Uterus (tissue), 3 donors: ENCODE measurements at regions not wholly inside any gene's neighbourhood (a gene's known extent, or its start where the extent isn't known, plus 50 kb on each side); places are given as distances from the start of the nearest gene placed in this dataset.

ENCODE experiments used
- DNase-seq, 2 donors: peaks; one replicate each; pipeline ENCODE4 v3.0.0-alpha.2; 2019 to 2020
- H3K27ac ChIP-seq, 2 donors: fragments of 200-600 bp; sonication (generic); 1 replicate in 1 of 2; 2 replicates in 1 of 2; pipeline ENCODE4 v1.5.1; 2016 to 2018
- H3K27me3 ChIP-seq, 2 donors: fragments of 200-600 bp; sonication (generic); one replicate each; pipeline ENCODE4 v1.5.1; 2018 to 2019; ENCODE audit warnings: control low read depth in 1 of 2
- H3K36me3 ChIP-seq, 2 donors: fragments of 200-600 bp; sonication (generic); one replicate each; pipeline ENCODE4 v1.5.1; 2019; ENCODE audit warnings: control low read depth in 1 of 2
- H3K4me1 ChIP-seq, 2 donors: fragments of 200-600 bp; sonication (generic); one replicate each; pipeline ENCODE4 v1.5.1; 2018 to 2019; ENCODE audit warnings: control low read depth in 1 of 2
- H3K4me3 ChIP-seq, 2 donors: fragments of 200-600 bp; sonication (generic); 1 replicate in 1 of 2; 2 replicates in 1 of 2; pipeline ENCODE4 v1.5.1; 2018 to 2019; ENCODE audit warnings: mild to moderate bottlenecking in 1 of 2
- H3K9me3 ChIP-seq, 2 donors: fragments of 200-600 bp; sonication (generic); one replicate each; pipeline ENCODE4 v1.5.1; 2019; ENCODE audit warnings: control low read depth in 1 of 2
- POLR2A ChIP-seq, 2 donors: fragments of 450-650 bp; IDR thresholded peaks; one replicate each; pipeline ENCODE4 v1.6.1; 2016; ENCODE audit warnings: antibody characterized with exemption in 2 of 2, mild to moderate bottlenecking in 1 of 2, moderate library complexity in 1 of 2
- intact Hi-C: fragments of 100-400 bp; cut with DNase I; formaldehyde crosslinking; loops from one replicate; pipeline ENCODE4 v1.15.1; 2023; ENCODE audit warnings: low total_unique reads
- TF ChIP-seq, protein P1 (sequence below), 4 experiments: fragments of 200-600 bp in 2 of 4; fragments of 450-650 bp in 2 of 4; sonication (generic) in 2 of 4; IDR thresholded peaks; one replicate each; pipeline ENCODE4 v1.5.1; 2016 to 2019; ENCODE audit warnings: antibody characterized with exemption in 4 of 4, mild to moderate bottlenecking in 2 of 4, moderate library complexity in 1 of 4
- donor health status: DM: yes; HTN: yes; CAD: no.

DNA sequence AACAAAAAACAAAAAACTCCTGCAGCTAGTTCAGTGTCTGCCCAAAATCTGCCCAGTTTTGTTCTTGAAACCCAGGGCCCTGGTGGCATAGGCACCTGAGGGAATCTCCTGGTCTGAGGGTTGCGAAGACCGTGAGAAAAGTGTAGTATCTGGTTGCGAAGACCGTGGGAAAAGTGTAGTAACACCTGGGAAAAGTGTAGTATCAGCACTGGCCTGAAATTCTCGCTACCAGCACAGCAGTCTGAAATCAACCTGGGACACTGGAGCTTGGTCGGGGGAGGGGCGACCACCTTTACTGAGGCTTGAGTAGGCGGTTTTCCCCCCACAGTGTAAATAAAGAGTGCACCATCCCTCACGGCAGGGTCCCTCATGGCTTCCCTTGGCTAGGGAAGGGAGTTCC lies 82.5 kb upstream of the SP4 start:
- DNase-seq: no peak
- TF ChIP-seq, protein P1, sequence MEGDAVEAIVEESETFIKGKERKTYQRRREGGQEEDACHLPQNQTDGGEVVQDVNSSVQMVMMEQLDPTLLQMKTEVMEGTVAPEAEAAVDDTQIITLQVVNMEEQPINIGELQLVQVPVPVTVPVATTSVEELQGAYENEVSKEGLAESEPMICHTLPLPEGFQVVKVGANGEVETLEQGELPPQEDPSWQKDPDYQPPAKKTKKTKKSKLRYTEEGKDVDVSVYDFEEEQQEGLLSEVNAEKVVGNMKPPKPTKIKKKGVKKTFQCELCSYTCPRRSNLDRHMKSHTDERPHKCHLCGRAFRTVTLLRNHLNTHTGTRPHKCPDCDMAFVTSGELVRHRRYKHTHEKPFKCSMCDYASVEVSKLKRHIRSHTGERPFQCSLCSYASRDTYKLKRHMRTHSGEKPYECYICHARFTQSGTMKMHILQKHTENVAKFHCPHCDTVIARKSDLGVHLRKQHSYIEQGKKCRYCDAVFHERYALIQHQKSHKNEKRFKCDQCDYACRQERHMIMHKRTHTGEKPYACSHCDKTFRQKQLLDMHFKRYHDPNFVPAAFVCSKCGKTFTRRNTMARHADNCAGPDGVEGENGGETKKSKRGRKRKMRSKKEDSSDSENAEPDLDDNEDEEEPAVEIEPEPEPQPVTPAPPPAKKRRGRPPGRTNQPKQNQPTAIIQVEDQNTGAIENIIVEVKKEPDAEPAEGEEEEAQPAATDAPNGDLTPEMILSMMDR (IDR thresholded peaks at IDR 0.05): no peak
- no peak for TF ChIP-seq POLR2A (IDR thresholded peaks at IDR 0.05)
- H3K36me3 ChIP-seq: no peaks in the 10 kb centered on the region
- no peaks in the 10 kb centered on the region for H3K4me1 ChIP-seq
- no peak overlapping the region for H3K4me3 ChIP-seq
- intact Hi-C loops: no loop called here
- no peak overlapping the region for H3K27ac ChIP-seq
- no peaks in the 10 kb centered on the region for H3K27me3 ChIP-seq
- H3K9me3 ChIP-seq: no peaks in the 10 kb centered on the region

DNA sequence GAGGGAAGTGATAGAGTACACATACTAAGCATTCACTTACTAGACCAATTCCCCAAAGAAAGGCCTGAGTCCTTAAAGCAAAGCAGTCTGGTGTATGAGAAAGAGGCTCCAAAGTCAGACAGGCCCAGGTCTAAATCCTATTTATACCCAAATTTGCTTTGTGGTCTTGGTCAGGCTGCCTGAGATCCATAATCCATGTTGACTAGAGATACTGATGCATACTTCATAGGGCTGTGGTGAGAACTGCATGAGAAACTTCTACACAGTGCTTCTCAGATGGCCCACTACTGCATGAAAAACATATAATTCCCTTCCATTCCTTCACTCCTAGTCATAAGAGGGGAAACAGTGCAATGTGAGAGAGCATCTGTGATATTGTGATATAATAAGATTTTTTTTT lies 81.6 kb upstream of the SP4 start:
- no peak overlapping the region for H3K27ac ChIP-seq
- TF ChIP-seq, protein P1 (IDR thresholded peaks at IDR 0.05): no peak
- no peak for TF ChIP-seq POLR2A (IDR thresholded peaks at IDR 0.05)
- H3K27me3 ChIP-seq: no peaks in the 10 kb centered on the region
- DNase-seq: no peak
- no peaks in the 10 kb centered on the region for H3K4me1 ChIP-seq
- H3K4me3 ChIP-seq: no peak overlapping the region
- H3K36me3 ChIP-seq: no peaks in the 10 kb centered on the region
- intact Hi-C loops: no loop called here
- no peaks in the 10 kb centered on the region for H3K9me3 ChIP-seq

DNA sequence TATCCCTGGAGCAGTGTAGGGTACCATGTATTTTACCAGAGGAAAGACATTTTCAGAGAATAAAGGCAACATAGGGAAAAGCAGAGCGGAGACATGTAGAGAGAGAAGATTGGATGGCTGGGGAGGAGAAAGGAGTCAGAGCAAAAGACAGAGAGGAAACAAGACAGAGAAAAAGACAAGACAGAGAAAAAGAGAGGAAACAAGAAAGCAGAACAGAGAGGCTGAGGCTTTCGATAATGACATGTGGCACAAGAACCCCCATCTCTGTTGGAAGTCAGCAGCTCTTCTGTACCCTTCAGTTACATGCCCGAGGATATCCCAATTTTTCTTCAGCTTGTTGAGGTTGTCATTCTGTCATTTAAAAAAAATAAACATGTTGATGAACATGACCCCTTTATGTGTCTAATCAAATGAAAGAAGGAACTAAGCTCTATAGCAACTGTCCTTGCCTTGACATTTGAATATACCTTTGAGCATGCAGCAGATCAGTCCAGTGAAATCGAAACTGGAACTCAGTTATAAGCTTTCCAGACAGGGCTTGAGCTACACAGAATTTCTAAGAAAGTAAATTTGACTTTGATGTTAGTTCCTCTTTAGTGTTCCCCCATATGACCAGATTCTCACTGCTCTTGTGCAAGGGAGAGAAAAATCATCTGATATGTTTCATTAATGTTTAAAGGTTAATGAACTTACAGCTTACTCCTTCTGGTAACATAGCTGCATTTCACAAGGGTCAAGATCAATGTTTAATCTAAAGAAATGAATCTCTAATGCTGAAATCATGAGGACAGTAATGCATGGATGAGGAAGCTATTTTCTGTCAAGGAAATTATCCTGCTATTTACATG lies 75.1 kb upstream of the SP4 start:
- no peaks in the 10 kb centered on the region for H3K4me1 ChIP-seq
- H3K4me3 ChIP-seq: no peak overlapping the region
- DNase-seq: no peak
- no peak for TF ChIP-seq POLR2A (IDR thresholded peaks at IDR 0.05)
- TF ChIP-seq, protein P1 (IDR thresholded peaks at IDR 0.05): no peak
- H3K36me3 ChIP-seq: no peaks in the 10 kb centered on the region
- H3K27me3 ChIP-seq: no peaks in the 10 kb centered on the region
- no peaks in the 10 kb centered on the region for H3K9me3 ChIP-seq
- intact Hi-C loops: no loop called here
- H3K27ac ChIP-seq: no peak overlapping the region

DNA sequence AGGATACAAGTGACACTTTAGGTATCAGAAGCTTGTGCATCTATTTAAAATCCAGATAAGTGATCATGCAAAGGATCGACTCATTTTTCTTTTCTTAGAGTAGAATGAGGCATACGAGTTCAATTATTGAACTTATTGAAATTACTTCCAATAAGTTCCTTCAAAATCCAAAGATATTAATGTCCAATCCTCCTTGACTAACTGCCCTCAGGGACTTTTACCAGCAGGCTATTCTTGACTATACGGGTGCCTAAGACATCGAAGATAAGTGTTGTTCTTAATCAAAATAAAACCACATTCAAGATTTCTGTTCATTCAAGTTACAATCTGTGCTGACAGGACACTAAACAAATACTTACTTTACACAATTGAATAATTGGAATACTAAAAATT lies 74.5 kb upstream of the SP4 start:
- Histone ChIP-seq H3K9me3 (no peaks in the 10 kb centered on the region), H3K4me1 (no peaks in the 10 kb centered on the region), H3K36me3 (no peaks in the 10 kb centered on the region), H3K27ac (no peak overlapping the region), H3K27me3 (no peaks in the 10 kb centered on the region), H3K4me3 (no peak overlapping the region)
- TF ChIP-seq POLR2A (IDR thresholded peaks at IDR 0.05): no peak
- TF ChIP-seq, protein P1 (IDR thresholded peaks at IDR 0.05): no peak
- intact Hi-C loops: no loop called here
- no peak for DNase-seq

DNA sequence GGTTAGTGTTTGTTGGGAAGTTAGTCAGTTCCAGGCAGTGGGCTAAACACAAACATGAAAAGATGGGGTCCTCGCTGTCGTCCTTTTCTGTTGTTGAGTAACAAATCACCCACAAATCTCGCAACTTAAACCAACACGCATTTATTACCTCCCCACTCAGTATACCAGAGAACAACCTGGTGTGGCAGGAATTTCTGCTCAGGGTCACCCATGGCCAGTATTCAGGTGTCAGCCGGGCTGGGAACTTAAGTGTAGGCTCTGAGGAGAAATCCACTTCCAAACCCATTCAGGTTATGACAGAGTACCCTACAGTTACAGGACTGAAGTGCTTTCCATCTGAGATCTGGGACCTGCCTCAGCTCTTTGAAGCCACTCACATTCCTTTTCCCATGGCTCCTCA lies 73.6 kb upstream of the SP4 start:
- no peaks in the 10 kb centered on the region for H3K4me1 ChIP-seq
- TF ChIP-seq, protein P1 (IDR thresholded peaks at IDR 0.05): no peak
- TF ChIP-seq POLR2A (IDR thresholded peaks at IDR 0.05): no peak
- H3K27ac ChIP-seq: no peak overlapping the region
- H3K9me3 ChIP-seq: no peaks in the 10 kb centered on the region
- intact Hi-C loops: no loop called here
- no peaks in the 10 kb centered on the region for H3K27me3 ChIP-seq
- no peak overlapping the region for H3K4me3 ChIP-seq
- no peaks in the 10 kb centered on the region for H3K36me3 ChIP-seq
- DNase-seq: no peak
